WI38 (cell line): ENCODE measurements at regions not wholly inside any gene's neighbourhood (a gene's known extent, or its start where the extent isn't known, plus 50 kb on each side); places are given as distances from the start of the nearest gene placed in this dataset.

Experiments
- H3K4me3 ChIP-seq: 2 replicates; pipeline ENCODE4 v1.5.1; 2011; ENCODE audit warnings: low read depth, mild to moderate bottlenecking, control low read depth, low read length
- CTCF ChIP-seq: IDR thresholded peaks from 2 replicates; pipeline ENCODE4 v1.5.1; 2012; ENCODE audit warnings: low read depth, mild to moderate bottlenecking, control low read depth, low read length

DNA sequence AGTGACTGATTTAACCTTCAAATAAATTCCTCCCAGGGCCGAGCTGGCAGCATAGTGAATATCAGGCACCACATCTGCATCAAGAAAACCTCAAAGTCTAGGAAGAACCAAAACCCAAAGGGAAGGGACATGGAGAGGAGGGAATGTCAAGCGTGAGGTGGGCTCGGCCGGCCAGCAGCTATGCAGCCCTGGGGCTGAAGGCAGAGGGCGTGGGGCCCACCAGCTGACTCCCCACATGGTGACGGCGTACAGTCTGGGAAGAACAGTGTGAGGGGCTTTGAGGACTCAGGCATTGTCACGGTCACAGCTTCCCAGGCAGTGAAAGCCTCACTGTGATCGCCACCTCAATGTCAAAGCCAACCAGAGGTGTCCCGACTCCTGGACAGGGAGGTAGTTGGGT is 412.5 kb downstream of the SHANK2 start:
- no peak overlapping the region for H3K4me3 ChIP-seq
- no peak for TF ChIP-seq CTCF

GRCh38 chr11:70841264-70841663 is 411.1 kb downstream of the SHANK2 start:
- no peak for TF ChIP-seq CTCF
- no peak overlapping the region for H3K4me3 ChIP-seq

- no peak for TF ChIP-seq CTCF
- H3K4me3 ChIP-seq, result no peak overlapping the region
Observed at GRCh38 chr11:70842256-70842655, 410.1 kb downstream of the SHANK2 start.

DNA sequence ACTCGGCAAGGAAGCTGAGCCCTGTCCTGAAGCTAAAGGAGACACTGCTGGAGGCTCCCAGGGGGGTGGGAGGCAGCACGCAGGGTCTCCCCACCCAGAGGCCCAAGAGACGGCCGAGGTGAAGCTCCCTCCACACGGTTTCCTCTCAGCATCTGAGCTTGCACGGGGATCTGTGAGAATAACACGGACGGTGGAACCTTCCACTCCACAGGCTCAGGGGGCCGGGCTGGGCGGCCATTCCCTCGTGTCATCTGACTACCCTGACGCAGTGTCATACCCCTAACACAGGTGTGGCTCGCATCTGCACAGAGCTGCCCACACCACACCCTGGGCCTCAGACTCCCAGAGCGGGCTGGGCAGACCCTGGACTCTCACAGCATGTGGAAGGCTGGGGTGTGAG is 409.7 kb downstream of the SHANK2 start:
- no peak overlapping the region for H3K4me3 ChIP-seq
- no peak for TF ChIP-seq CTCF

DNA sequence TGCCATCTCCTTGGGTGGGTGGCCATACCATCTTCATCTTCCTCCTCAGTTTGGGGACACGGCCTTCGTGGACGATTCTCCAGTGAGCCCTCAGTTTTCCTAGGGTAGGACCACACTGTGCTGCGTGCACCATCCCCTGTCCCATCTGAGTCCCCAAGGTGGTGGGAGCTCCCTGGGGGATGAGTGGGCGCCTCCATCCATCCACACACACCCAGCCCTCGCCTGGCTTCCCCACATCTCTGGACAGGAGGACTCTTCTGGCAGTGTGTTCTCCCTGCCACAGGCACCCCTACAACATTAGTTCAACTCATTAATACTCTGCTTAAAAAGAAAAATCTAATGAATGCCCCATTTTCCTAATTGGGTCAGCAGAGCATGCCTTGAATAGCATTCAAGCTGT is 408.5 kb downstream of the SHANK2 start:
- no peak for TF ChIP-seq CTCF

DNA sequence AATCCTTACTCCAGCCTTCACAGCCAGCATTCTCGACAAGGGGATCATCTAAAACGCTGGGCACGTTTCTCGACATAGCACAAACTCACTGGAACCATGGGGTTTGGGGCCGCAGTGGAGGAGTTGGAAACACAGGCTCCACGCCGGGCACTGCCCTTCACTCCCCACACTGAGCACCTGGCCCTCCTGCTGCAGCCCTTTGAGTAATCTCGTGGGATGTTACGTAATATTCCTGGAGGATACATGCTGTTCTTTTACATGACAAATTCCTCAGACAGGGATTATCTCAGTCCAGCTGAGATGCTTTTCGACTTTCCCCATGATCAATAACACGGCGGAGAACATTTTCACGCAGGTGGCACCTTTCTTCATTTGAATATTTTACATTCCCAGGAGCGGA is 408.0 kb downstream of the SHANK2 start:
- TF ChIP-seq CTCF, result no peak
- no peak overlapping the region for H3K4me3 ChIP-seq

More for the DNA sequence above, 408.5 kb downstream of the SHANK2 start:
- H3K4me3 ChIP-seq, result no peak overlapping the region

DNA sequence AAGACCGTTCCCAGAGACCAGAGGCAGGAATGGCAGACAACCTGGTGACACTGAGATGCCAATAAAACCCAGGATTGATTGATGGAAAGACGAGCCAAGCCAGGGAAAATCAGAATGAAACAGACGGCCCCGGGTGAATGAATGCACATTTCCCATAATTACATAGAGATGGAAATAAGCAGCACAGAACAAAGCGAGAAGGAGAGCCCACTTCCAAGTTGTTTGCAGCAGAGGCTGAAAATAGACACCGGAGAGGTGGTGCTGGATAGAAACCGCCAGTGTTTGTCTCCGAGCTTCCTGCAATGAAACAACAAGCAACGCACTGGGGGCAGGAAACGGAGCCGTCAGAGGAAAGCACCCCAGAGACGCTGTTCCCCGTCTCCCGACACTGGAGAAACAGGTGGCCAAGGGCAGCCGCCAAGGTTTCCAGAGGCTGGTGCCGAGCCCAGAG is 406.8 kb downstream of the SHANK2 start:
- H3K4me3 ChIP-seq, result no peak overlapping the region
- no peak for TF ChIP-seq CTCF
